HepG2 (cell line): ENCODE measurements at regions not wholly inside any gene's neighbourhood (a gene's known extent, or its start where the extent isn't known, plus 50 kb on each side); places are given as distances from the start of the nearest gene placed in this dataset.

Source experiments
- ATAC-seq: fragments of 200-7000 bp; cut with Tn5 transposase; 3 replicates; pipeline ENCODE4 v1.9.1; 2020; ENCODE audit warnings: mild to moderate bottlenecking, moderate library complexity
- BruUV-seq: library from RNA; stranded (reverse); fragments of 400-500 nt; replicated peaks from 2 replicates; lab custom pipeline; 2021; lab: Mats Ljungman, UMichigan
- CTCF ChIA-PET: fragments of 300-600 bp; formaldehyde crosslinking; extraction: SDS; loops from one replicate; lab custom pipeline; 2021; ENCODE audit warnings: low total read pairs, inconsistent platforms, low intra/inter-chr PET ratio; lab: Yijun Ruan, JAX
- POLR2A ChIA-PET: fragments of 350-600 bp; sonication (Branson Sonifier 250); formaldehyde crosslinking; loops from one replicate; lab custom pipeline; 2020; ENCODE audit warnings: antibody characterized with exemption, inconsistent platforms; lab: Yijun Ruan, JAX
- DNase-seq: peaks from one replicate; pipeline ENCODE4 v3.0.0-alpha.2; 2015; ENCODE audit warnings: low spot score
- FAIRE-seq: peaks from 3 replicates; lab custom pipeline; 2011; peaks lifted over from hg19 to GRCh38; lab: Jason Lieb, UNC
- H2AFZ ChIP-seq: one replicate; pipeline ENCODE4 v1.6.1; 2011; ENCODE audit warnings: low read length, inconsistent platforms
- H3K27ac ChIP-seq: fragments of 300-600 bp; 3 replicates; pipeline ENCODE4 v1.8.0; 2011; ENCODE audit warnings: mixed run types, mild to moderate bottlenecking, mixed read lengths, low read length, inconsistent platforms; ENCODE audit not compliant: insufficient read depth; ENCODE audit errors: extremely low read length
- H3K27me3 ChIP-seq, 2 experiments: fragments of 200-600 bp in 1 of 2; 2 replicates in 1 of 2; 3 replicates in 1 of 2; pipeline versions ENCODE4 v1.6.0 to v1.8.0; 2011; ENCODE audit warnings: low read length in 2 of 2, mild to moderate bottlenecking in 2 of 2, moderate library complexity in 2 of 2, inconsistent platforms in 1 of 2; ENCODE audit not compliant: insufficient read depth in 2 of 2, control insufficient read depth in 1 of 2
- H3K36me3 ChIP-seq, 2 experiments: fragments of 200-600 bp in 1 of 2; replicated peaks in 1 of 2; 2 replicates in 1 of 2; 3 replicates in 1 of 2; pipeline versions ENCODE4 v1.5.1 to v1.8.0; 2011; ENCODE audit warnings: low read length in 2 of 2, inconsistent platforms in 1 of 2; ENCODE audit not compliant: insufficient read depth in 2 of 2, control insufficient read depth in 1 of 2
- H3K4me1 ChIP-seq: 2 replicates; pipeline ENCODE4 v1.5.1; 2012; ENCODE audit warnings: low read length, inconsistent platforms; ENCODE audit not compliant: insufficient read depth
- H3K4me2 ChIP-seq: 2 replicates; pipeline ENCODE4 v1.6.0; 2011; ENCODE audit warnings: low read depth, low read length, inconsistent platforms
- H3K4me3 ChIP-seq, 3 experiments: fragments of 200-600 bp in 1 of 3; sonication (generic), shearing (Covaris generic) in 1 of 3; replicated peaks in 1 of 3; 2 replicates each; pipeline ENCODE4 v1.5.1; 2011 to 2016; ENCODE audit warnings: low read length in 3 of 3, inconsistent platforms in 2 of 3, low read depth in 2 of 3, mild to moderate bottlenecking in 2 of 3, control low read depth in 1 of 3, mixed read lengths in 1 of 3; ENCODE audit not compliant: insufficient read depth in 1 of 3
- H3K79me2 ChIP-seq: one replicate; pipeline ENCODE4 v1.6.1; 2011; ENCODE audit warnings: low read length, inconsistent platforms; ENCODE audit not compliant: insufficient read depth
- H3K9ac ChIP-seq: 2 replicates; pipeline ENCODE4 v1.6.0; 2011; ENCODE audit warnings: mild to moderate bottlenecking, low read depth, low read length, inconsistent platforms; ENCODE audit not compliant: insufficient read depth
- H3K9me3 ChIP-seq: 2 replicates; pipeline ENCODE4 v1.5.1; 2012; ENCODE audit warnings: mild to moderate bottlenecking, low read length
- H4K20me1 ChIP-seq: 2 replicates; pipeline ENCODE4 v1.6.0; 2011; ENCODE audit warnings: inconsistent platforms, mild to moderate bottlenecking, low read length, moderate library complexity; ENCODE audit not compliant: insufficient read depth
- CREB1 ChIP-seq, 2 experiments: fragments of 450-650 bp in 1 of 2; IDR thresholded peaks; 2 replicates each; pipeline ENCODE4 v1.6.1; 2016 to 2017; ENCODE audit warnings: control low read depth in 1 of 2, mild to moderate bottlenecking in 1 of 2, missing compliant biosample characterization in 1 of 2, missing genetic modification characterization in 1 of 2
- JUND ChIP-seq: sonication (generic); formaldehyde crosslinking; IDR thresholded peaks from 2 replicates; pipeline ENCODE4 v1.8.0; 2022; ENCODE audit warnings: mild to moderate bottlenecking, missing genetic modification reagents
- KDM6A ChIP-seq: IDR thresholded peaks from 2 replicates; pipeline ENCODE4 v1.6.1; 2016; ENCODE audit warnings: low read depth
- PPARG ChIP-seq: conservative IDR thresholded peaks from 2 replicates; pipeline ENCODE4 v1.6.1; 2016; ENCODE audit warnings: missing biosample characterization, missing genetic modification reagents
- ZNF7 ChIP-seq: IDR thresholded peaks from 2 replicates; pipeline ENCODE4 v1.6.1; 2016; ENCODE audit warnings: missing biosample characterization, missing genetic modification reagents
- WGBS: methylation state at CpG from one replicate; pipeline ENCODE4 v1.1.6; 2017; ENCODE audit warnings: low lambda C conversion rate; 5-methylcytosine and 5-hydroxymethylcytosine counted together
- in situ Hi-C: cut with HindIII; loops from 2 replicates; pipeline ENCODE4 v1.10.0; 2017; ENCODE audit warnings: low pct_unique_long_range_greater_than_20kb; ENCODE audit not compliant: extremely low pct_ligation_motif_present
- intact Hi-C: fragments of 100-400 bp; cut with micrococcal nuclease; formaldehyde crosslinking; loops from one replicate; pipeline ENCODE4 v1.10.0; 2022; ENCODE audit not compliant: unreplicated experiment
- TF ChIP-seq, protein P1 (sequence below): IDR thresholded peaks from 2 replicates; pipeline ENCODE4 v1.6.1; 2016
- TF ChIP-seq, protein P2 (sequence below): sonication (generic); IDR thresholded peaks from 2 replicates; pipeline ENCODE4 v1.6.1; 2016; ENCODE audit warnings: low read depth, borderline replicate concordance

DNA sequence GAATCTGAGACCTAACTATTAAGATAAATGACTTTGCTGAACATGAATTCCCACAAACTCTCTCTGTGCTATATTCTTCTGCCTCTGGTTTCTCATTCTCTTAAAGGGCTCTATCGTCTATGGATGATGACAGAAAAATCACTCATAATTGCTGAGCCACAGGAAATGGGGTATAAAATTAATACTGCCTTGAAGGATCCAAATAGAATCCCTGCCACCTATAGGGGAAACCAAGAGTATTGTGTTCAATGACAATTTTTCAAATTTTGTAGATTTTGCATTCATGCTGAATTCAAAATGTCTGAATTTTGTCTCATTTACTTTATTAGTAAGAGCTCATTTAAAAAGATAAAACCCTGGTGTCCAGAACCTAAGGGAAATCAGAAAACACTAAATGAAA, 235.8 kb downstream of the RBM43 start:
- no peak for ATAC-seq
- POLR2A ChIA-PET = no interaction called here
- Histone ChIP-seq H3K9me3 (no peaks in the 10 kb centered on the region), H4K20me1 (no peaks in the 10 kb centered on the region), H3K79me2 (no peaks in the 10 kb centered on the region)
- in situ Hi-C loops = no loop called here
- TF ChIP-seq ZNF7 (CRISPR knock-in tag) (no peak), PPARG (CRISPR knock-in tag) (no peak), KDM6A (CRISPR knock-in tag) (no peak), CREB1 (IDR thresholded peaks at IDR 0.05) (no peak), CREB1 (CRISPR knock-in tag; IDR thresholded peaks at IDR 0.05) (no peak), JUND (no peak)
- TF ChIP-seq, protein P1, sequence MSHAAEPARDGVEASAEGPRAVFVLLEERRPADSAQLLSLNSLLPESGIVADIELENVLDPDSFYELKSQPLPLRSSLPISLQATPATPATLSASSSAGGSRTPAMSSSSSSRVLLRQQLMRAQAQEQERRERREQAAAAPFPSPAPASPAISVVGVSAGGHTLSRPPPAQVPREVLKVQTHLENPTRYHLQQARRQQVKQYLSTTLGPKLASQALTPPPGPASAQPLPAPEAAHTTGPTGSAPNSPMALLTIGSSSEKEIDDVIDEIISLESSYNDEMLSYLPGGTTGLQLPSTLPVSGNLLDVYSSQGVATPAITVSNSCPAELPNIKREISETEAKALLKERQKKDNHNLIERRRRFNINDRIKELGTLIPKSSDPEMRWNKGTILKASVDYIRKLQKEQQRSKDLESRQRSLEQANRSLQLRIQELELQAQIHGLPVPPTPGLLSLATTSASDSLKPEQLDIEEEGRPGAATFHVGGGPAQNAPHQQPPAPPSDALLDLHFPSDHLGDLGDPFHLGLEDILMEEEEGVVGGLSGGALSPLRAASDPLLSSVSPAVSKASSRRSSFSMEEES = no peak
- TF ChIP-seq, protein P2, sequence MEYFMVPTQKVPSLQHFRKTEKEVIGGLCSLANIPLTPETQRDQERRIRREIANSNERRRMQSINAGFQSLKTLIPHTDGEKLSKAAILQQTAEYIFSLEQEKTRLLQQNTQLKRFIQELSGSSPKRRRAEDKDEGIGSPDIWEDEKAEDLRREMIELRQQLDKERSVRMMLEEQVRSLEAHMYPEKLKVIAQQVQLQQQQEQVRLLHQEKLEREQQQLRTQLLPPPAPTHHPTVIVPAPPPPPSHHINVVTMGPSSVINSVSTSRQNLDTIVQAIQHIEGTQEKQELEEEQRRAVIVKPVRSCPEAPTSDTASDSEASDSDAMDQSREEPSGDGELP = no peak
- TF ChIP-seq, all 625 proteins: peak for 0
- intact Hi-C loops = no loop called here
- DNase-seq (no peak), FAIRE-seq (no peak)
- Histone ChIP-seq H3K27me3 (no peaks in the 10 kb centered on the region; a peak in 2 of 5 replicates), H2AFZ (no peak overlapping the region), H3K4me1 (no peaks in the 10 kb centered on the region), H3K27ac (no peak overlapping the region), H3K4me2 (no peak overlapping the region), H3K9ac (no peak overlapping the region), H3K36me3 (no peaks in the 10 kb centered on the region), H3K4me3 (no peak overlapping the region)
- BruUV-seq = no TSS peak
- WGBS = 0% methylated on average over 1 of the region's 1 CpG
- CTCF ChIA-PET = no interaction called here
